Body of pancreas (tissue), 4 donors: ENCODE measurements at regions not wholly inside any gene's neighbourhood (a gene's known extent, or its start where the extent isn't known, plus 50 kb on each side); places are given as distances from the start of the nearest gene placed in this dataset.
"Not testable (repeated sequence)": the region's sequence is repeated elsewhere in the genome, so short reads cannot be mapped to it uniquely, and the experiment has no call there.

Source experiments
- CTCF ChIP-seq, 7 experiments: fragments of 450-650 bp in 4 of 7; fragments of 200-600 bp in 3 of 7; sonication (generic) in 3 of 7; IDR thresholded peaks; one replicate each; pipeline ENCODE4 v1.5.1; 2016 to 2019; ENCODE audit warnings: antibody characterized with exemption in 7 of 7
- POLR2A ChIP-seq, 3 donors: fragments of 450-650 bp; IDR thresholded peaks; one replicate each; pipeline ENCODE4 v1.6.1; 2016; ENCODE audit warnings: antibody characterized with exemption in 3 of 3, mild to moderate bottlenecking in 2 of 3

GRCh38 chr15:44846156-44846555, 109.8 kb downstream of the TRIM69 start:
- TF ChIP-seq CTCF, POLR2A (IDR thresholded peaks at IDR 0.05): not testable (repeated sequence)
